NB4 (cell line): ENCODE measurements at regions not wholly inside any gene's neighbourhood (a gene's known extent, or its start where the extent isn't known, plus 50 kb on each side); places are given as distances from the start of the nearest gene placed in this dataset.
A peak's percentile ranks its signal among the peaks of the same experiment; 100 is the strongest.
"Not testable (repeated sequence)": the region's sequence is repeated elsewhere in the genome, so short reads cannot be mapped to it uniquely, and the experiment has no call there.

ENCODE experiments used
- DNase-seq: peaks from one replicate; pipeline ENCODE4 v3.0.0; 2010; ENCODE audit warnings: low read depth
- H3K4me3 ChIP-seq: one replicate; pipeline ENCODE4 v1.5.1; 2011; ENCODE audit warnings: mild to moderate bottlenecking, low read depth, low read length, moderate library complexity

DNA sequence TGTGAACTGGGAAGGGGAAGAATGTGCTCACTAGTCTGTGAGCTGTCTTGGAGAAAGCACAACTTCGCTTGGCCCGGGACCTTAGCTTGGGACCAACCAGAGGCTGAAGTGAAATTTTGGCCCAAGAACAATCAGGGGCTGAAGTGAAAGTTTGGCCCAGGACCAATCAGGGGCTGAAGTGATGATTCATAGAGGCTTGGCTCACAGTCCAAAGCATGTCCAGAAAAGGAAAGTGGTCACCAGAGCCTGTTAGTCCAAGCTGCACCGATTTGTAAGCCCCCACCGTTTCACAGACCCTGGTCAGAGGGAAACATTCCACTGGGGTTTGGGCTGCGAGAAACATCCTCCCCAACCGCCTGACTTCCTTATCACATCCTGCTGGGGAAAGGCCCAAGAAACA is 763.3 kb downstream of the SPATA31A7 start:
- not testable (repeated sequence) for H3K4me3 ChIP-seq, DNase-seq

DNA sequence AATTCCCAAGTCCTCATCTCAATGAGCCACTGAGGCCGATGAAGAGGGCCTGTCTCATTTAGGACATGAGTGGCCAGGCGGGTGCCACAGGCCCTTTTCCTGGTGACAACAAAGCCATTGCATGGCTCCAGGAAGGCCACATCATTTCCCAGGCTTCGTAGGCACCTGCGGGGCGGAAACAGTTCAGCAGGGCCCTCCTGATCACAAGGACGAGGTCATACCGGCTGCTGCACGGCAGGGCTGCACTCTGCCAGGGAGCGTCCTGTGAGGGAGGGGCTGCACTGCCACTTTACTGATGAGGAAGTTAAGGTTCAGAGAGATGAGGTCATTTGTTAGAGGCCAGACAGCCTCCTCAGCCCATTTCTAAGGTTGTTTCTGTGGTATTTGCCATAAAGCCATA is 781.8 kb downstream of the SPATA31A7 start:
- DNase-seq, H3K4me3 ChIP-seq: not testable (repeated sequence)

DNA sequence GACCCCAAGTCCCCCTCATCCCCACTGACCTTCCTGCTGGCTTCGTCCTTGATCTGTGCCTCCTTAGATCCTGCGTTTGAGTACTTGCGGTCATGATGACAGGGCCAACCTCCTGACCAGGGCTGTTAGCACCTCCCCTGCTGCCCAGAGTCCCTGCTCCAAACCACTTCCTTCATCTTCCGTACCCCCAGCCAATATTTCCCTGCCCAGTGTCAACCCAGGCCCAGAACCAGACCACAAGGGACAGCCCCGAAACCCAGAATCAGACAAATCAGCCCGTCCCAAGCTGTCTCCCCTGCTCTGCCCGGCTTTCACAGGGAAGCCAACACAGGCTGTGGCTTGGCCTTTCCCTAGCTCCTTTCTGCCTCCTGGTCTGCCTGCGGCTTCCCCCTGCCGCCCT is 784.7 kb downstream of the SPATA31A7 start:
- not testable (repeated sequence) for DNase-seq, H3K4me3 ChIP-seq

DNA sequence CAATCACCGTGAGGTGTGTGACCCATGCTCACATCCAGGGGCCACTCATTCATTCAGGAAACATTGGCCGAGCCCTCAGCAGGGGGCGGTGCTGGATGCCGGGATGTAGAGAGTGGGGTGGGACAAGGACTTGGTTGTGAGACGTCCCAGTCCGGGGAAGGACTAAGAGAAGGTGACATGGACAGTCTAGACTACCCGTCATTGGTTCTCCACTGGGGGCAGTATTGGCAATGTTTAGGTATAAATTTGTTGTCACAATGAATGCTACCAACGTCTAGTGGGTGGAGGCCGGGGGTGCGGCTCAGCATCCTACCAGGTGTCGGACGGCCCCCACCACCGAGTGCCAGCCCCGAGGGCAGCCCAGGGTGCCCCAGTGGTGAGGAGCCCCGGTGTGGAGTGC is 786.5 kb downstream of the SPATA31A7 start:
- DNase-seq, H3K4me3 ChIP-seq: not testable (repeated sequence)

DNA sequence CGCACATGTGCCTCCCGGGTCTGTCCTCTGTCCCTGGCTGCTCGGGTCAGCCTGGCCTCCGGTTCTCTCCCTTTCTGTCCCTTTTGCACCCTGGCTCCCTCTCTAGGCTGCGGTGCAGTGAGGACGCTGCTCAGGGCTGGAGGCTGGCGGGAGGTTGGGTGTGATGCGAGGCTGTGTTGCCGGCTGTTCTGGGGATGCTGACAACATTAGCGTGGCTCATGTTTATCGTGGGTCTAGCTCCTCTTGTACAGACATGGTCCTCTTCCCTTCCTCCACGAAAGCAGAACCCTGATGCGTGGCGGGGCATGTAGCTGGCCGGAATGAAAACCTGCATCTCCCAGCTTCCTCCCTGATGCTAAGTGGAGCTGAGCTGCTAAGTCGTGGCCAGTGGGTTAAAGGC is 792.9 kb downstream of the SPATA31A7 start:
- H3K4me3 ChIP-seq, DNase-seq: not testable (repeated sequence)

DNA sequence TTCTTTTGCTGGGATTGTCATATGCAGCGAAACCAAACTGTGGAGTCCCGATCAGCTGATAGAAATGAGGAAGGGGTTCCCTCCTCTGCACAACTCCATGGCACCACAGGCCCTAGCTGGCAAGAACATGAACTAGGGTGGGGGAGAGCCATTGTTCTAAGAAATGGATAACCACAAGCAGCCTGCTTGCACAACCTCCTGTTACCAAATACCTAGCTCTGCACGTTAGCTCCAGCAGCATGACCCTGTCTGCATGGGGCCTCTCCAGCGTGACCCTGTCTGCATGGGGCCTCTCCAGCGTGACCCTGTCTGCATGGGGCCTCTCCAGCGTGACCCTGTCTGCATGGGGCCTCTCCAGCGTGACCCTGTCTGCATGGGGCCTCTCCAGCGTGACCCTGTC is 793.6 kb downstream of the SPATA31A7 start:
- not testable (repeated sequence) for H3K4me3 ChIP-seq, DNase-seq

DNA sequence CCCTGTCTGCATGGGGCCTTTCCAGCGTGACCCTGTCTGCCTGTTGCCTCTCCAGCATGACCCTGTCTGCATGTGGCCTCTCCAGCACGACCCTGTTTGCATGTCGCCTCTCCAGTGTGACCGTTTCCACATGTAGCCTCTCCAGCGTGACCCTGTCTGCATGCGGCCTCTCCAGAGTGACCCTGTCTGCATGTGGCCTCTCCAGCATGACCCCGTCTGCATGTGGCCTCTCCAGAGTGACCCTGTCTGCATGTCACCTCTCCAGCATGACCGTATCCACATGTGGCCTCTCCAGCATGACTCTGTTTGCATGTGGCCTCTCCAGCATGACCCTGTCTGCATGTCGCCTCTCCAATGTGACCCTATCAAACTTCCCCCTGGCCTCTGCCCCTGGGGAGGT is 794.1 kb downstream of the SPATA31A7 start:
- peak; percentile 4 for DNase-seq
- H3K4me3 ChIP-seq = not testable (repeated sequence)

DNA sequence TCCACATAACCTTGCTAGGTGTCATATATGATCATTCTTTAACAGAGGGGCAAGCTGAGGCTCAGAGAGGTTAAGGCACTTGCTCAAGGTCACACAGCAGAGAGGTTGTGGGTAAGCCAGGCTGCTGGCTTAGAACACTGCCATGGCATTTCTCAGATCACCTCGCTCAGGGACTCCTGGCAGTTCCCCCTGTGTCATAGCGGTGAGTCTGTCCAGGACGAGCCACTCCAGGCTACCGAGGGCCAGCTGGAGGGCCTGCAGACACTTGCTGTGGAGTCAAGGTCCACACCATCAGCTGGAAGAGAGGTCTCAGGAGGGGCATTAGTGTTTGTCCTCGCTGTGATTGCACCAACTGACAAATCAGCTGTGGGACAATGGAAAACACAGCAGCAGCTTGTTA is 794.7 kb downstream of the SPATA31A7 start:
- DNase-seq = not testable (repeated sequence)

DNA sequence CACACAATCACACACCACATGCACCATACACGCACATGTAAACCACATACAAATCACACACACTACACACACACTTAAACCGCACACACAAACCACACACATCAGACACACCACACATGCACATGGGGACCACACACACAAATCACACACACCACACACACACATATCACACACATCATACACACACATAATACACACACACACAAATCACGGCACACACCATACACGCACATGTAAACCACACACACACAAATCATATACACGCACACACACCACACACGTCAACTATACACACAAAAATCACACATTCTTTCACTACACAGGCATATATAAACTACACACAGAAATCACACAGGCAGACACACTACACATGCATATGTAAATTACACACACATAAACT is 802.3 kb downstream of the SPATA31A7 start:
- not testable (repeated sequence) for DNase-seq

More for the DNA sequence above, 794.7 kb downstream of the SPATA31A7 start:
- not testable (repeated sequence) for H3K4me3 ChIP-seq

DNA sequence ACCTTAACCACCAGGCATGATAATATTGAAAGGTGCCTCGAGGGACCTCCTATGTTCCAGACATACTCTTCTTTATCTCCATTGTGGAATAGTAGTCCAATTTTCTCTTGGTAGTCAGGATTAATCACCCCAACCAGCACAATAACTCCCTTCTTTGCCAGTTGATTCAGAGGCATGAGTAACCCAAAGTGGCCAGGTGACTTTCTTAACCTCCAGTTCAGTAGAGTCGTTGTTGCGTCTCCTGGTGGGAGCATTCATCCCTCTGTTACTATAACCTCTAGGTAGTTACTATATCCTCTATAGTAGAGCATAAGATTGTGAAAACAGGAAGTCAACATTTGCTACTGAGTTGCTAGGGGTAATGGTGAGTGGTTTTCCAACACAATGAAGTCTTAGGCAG is 842.6 kb downstream of the SPATA31A7 start:
- not testable (repeated sequence) for H3K4me3 ChIP-seq, DNase-seq

More for the DNA sequence above, 802.3 kb downstream of the SPATA31A7 start:
- H3K4me3 ChIP-seq = not testable (repeated sequence)

DNA sequence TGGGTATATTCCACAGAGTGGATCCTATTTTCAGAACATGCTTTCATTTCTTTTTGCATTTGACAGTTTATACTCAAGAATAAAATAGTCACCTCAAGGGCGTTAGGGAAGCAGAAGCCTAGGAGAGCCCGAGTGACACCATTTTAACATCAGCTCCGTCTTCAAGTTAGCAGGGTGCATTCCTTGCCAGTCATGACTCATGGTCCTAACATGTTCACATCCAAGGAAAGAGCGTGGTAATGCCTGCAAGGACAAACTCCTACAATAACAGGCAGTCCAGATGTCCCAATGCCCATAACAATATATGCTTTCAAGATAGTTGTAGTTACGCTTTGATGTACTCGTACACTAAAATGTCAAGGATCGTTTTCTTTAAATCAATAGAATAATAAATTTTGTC is 848.4 kb downstream of the SPATA31A7 start:
- not testable (repeated sequence) for DNase-seq, H3K4me3 ChIP-seq

DNA sequence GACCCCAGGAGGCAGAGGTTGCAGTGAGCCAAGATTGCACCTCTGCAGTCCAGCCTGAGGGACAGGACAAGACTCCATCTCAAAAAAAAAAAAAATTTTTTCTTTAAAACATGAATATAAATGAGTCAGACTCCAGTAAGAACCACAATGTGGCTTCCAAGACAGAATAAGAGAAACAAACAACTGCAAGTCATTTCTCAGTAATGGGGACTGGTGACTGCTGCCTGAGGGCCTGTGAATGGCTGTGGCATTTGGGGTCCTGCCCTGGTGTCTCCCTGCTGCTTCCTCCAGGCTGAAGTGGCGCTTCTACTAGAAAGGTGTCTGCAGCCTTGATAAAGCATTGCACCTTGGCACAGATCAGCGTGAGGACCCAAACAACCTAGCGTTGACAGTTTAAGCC is 868.3 kb downstream of the SPATA31A7 start:
- not testable (repeated sequence) for H3K4me3 ChIP-seq, DNase-seq

DNA sequence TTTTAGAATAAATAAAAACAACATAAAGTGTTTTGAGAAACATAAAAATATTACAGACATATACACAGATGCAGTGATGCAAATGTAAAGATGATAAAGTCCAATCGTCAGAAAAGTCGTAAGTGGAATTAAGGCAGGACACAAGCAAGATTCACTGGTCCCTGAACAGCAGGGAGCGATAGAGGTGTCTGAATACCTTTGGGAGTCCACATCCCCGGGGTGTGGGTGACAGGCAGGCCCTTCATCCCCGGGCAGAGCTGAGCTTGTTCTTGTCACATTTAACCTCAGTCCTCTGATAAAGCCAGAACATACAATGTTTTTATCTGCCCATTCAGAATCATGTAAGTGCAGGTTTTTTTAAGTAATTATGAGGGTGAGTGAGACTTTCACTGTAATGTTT is 881.2 kb downstream of the SPATA31A7 start:
- not testable (repeated sequence) for H3K4me3 ChIP-seq, DNase-seq

DNA sequence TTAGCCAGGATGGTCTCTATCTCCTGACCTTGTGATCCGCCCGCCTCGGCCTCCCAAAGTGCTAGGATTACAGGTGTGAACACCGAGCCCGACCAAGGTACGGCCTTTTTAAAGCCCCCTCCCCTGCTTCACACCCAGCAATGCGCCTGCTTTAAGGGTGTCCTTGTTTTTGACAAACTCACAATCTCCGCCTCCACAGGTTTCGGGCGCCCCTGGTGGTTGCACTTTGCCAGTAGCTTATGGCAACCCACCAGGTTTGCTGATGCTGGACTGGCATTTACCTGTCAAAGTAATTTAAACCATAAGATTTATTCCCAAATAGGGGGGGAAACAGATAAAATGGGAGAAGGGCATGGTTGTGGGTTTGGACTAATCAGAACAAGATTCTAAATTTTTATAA is 883.6 kb downstream of the SPATA31A7 start:
- not testable (repeated sequence) for DNase-seq, H3K4me3 ChIP-seq

DNA sequence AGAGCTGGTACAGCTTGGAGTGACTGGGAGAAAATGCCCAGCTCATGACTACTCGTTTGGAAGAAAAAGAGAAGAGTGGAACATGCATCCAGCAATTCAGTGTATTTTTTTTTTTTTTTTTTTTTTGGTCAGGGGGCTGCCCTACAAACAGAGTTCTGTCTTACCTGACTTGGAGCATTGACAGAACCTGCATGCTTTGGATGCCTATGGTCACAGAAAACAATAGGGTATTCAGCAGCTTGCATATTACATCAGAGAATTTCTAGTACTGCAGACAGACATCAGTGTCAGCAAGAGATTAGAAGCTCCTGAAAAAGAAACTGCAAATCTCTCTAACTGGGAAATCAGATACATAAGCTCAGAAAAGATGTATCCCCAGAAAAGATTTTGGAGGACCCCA is 894.4 kb downstream of the SPATA31A7 start:
- not testable (repeated sequence) for DNase-seq, H3K4me3 ChIP-seq

DNA sequence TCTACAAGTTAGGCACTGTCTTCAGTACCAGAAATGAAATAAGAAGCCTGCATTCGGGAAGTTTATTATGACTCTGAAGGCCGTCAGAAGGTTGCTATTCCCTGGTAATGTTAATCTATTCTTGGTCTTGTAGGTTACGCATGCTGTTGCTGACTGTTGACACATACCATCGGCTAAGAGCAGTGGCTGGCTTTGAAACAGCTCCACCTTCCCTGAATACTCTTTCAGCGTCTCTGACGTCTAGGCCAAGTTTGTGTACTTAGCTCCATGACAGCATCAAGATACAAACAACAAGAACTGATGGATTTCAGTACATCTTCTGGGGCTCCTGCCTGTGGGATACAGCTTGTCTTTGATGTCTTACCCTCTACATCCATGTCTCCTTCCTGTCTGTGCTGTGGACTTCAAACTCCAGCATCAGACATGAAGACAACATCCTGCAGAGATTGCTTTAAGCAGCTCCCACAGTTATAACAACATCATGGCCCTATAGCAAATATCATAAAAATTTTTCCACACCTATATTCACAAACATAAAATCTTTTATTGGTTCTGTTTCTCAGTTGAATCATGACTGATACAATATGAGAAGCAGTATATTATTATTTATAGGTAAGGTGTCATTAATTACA is 906.0 kb downstream of the SPATA31A7 start:
- not testable (repeated sequence) for DNase-seq

DNA sequence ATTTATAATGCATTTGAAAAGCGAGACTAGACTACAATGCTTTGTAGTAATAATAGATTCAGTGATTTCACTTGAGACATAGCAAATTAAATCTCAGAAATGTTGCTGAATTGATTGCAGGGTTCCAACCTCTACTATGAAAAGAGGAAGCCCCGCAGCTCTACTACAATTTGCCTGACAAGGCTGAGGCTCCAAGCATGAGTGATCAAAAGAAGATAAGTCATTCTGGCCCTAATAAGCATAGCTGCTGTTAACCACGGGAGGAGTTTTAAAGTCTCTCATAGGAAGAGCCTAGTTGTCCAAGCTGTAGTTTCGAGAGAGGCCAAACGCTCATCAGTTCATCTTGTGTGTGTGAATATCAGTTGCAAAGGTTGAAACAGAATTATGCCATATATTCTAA is 920.6 kb downstream of the SPATA31A7 start:
- not testable (repeated sequence) for H3K4me3 ChIP-seq, DNase-seq

More for the DNA sequence above, 906.0 kb downstream of the SPATA31A7 start:
- not testable (repeated sequence) for H3K4me3 ChIP-seq

DNA sequence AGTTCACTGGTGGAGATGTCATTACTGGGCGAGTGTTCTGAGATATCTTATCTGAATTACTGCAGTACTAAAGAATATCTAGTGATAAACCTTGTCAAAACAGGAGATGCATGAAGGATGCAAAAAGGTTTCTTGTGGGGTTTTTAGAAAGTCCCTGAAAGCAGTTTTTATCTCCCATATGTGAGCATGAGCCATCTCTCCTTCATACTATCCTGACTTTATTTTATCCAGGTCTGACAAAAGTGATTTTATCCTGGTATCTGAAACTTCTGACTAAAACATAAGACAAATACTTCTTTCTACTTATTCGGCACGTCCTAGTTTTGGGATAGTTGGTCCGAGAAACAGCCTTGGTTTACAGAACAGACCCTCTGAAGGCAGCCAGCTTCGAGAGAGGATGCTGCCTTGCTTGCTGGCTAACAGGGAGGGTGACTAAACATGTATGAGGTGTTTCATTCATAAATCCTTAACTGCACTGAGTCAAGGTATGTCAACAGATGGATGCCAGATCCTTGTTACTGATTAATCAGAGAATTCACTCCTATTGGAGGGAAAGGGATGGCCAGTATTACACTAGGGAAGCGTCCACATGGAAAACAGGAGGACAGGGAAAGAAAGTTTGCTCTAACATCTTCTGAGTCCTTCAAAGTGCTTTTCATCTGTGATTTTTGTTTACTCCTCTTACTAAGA is 927.3 kb downstream of the SPATA31A7 start:
- H3K4me3 ChIP-seq, DNase-seq: not testable (repeated sequence)

DNA sequence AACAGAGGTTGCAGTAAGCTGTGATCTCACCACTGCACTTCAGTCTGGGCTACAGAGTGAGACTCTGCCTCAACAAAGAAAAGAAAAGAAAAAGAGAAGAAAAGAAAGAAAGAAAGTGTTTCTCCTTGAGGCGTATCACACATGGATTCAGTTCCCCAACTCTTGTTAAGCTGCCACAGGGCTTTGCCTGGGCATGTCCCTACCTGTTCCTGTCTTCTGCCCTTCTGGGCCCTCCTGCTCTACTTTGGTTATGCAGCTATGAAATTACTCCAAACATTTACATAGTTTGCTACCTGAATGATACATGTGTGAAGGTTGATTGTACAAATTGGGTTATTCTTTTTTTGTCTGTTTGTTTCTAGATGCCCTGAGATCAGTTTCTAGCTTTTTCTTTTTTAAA is 929.8 kb downstream of the SPATA31A7 start:
- H3K4me3 ChIP-seq, DNase-seq: not testable (repeated sequence)
